GM19397 (cell line): ENCODE measurements at regions not wholly inside any gene's neighbourhood (a gene's known extent, or its start where the extent isn't known, plus 50 kb on each side); places are given as distances from the start of the nearest gene placed in this dataset.

ENCODE experiments used
- ATAC-seq: cut with Tn5 transposase; IDR thresholded peaks from one replicate; pipeline ENCODE4 v1.9.1; 2021; ENCODE audit warnings: mild to moderate bottlenecking, moderate library complexity; ENCODE audit not compliant: unreplicated experiment

DNA sequence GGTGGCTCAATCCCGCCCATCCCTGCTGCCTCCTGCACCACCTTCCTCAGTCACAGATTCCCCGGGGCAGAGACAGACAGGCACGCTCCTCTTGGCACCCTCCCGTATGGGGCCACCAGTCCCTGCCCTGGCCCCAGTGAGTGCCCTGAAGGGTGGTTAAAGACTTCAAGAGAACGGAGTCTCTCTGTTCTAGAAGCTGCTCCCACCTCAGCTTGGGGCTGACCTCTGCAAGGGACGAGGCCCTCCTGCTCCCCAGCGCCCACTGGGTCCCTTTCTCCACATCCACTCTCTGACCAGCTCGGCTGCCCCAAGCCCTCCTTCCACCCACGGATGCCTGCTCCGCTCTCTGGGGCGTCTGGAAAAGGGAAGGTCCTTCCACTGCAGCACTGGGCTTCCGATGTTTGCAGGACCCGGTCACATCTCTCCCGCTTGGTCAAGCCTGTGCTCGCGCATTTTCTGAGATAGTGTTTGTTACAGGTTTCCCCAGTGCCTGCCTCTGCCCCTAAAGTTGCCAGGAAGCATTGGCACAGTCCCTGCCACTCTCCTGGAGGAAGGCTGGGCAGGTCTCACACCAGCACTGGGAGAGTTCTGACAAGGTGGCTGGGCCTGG lies 1487.9 kb downstream of the TBC1D22A start:
- ATAC-seq: no peak

DNA sequence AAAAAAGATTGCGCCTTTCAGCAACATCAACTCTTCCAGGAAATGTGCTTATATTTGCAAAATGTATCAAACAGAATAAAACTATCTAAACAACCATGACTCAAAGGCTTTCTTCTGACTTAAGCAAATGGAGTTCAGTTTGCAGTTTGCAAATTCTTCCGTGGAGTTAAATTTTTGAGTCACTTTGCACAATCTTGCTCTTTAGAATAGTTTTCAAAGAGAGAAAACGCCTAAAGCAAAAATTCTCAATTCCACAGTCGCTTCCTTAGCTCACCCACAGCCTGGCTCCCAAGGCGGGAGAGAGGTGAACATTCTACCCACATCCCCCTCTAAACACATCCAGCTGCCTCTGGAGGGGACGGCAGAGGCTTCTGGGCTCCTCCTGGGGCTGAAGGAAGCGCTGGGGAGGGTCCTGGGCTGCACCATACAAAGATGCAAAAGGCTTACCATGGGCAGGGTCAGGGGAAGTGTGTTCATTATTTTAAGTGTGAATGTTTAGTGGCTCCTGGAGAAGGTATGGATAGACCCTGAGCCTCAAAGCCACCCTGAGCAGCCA lies 1487.3 kb downstream of the TBC1D22A start:
- no peak for ATAC-seq

GRCh38 chr22:48248901-48249455 lies 1486.5 kb downstream of the TBC1D22A start:
- ATAC-seq: no peak

- ATAC-seq: no peak
Measured at GRCh38 chr22:48247829-48248228, 1485.4 kb downstream of the TBC1D22A start.

DNA sequence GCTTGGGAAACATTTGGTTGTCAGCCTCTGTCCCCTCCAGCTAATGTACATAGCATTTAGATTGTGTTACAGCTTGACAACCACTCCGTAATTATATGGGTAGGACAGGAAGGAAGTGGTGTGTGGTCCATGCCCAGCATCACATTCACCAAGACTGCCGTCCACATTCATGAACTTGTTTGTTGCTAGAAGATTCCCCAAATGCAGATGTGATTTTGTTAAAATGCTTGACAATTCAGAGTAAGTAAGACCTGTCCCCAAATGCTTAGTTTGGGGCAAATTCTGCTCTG lies 1482.7 kb downstream of the TBC1D22A start:
- no peak for ATAC-seq

DNA sequence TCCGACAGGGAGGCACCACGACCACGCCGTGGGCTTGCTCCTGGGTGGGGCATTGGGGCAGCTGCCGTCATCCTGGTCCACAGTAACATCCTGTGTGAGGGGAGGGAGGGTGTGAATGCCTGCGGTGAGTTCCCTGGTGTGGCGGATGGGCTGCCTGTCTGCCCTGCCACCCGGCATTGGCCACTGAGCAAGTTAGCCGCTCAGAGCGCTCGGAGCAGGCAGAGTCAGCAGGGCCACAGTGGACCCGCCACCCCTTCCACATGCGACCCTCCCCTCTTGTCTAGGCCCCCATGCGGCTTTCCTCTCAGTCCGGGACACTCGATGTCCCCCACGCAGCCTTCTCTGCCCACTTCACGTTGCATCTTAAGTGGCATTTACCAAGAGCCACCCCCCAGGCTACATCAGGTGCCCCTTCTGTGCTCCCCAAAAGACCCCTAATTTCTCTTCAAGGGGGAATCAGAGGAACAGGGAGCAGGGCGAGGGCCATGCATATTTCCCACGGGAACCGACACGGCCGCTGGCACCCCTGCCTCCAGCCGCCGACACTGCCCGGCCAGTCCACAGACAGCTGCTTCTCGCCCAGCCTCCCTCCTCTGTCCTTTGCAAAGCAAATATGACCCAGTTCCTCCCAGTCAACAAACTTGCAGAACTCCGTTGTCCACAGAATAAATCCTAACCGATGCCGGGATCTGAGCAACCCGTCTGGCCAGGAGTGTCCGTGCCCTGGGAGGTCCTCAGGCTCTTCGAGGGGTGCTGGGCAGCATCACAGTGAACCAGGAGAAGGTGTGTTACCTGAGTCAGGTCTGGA lies 1482.1 kb downstream of the TBC1D22A start:
- no peak for ATAC-seq

DNA sequence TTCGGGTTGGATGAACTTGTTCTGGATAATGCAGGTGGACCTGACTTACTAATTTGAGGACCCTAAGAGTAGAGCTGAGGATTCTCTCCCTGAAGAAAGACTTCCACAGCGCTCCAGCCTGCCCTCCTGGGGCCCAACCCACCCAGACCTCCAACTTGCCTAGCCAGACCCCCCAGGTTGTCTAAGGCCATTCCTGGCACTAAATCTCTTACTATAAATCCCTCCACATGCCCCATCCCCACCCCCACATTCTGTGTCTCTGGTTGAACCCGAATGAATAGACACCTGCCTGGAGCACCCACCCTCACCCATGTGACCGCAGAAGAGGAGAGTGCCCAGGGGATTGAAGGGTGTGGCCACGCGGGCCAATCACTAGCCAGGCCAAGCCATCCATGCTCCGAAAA lies 1480.0 kb downstream of the TBC1D22A start:
- no peak for ATAC-seq

DNA sequence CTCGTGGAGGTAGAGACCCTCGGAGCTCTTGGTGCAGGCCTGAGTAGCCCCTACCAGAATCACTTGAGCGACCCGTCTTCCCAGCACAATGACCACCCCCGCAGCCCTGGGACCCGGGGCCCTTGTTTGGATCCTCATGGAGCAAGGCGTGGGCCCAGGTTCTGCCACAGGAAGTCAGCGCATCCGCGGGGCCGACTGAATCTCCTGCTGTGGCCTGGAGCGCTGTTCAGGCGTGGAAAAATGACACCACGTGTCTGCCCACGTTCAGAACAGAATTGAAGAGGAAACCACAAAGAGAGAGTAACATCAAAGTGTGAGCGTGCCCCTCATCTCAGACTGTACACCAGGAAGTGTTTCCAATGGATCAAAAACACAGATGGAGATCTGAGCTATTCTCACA lies 1479.2 kb downstream of the TBC1D22A start:
- no peak for ATAC-seq

- no peak for ATAC-seq
Measured at GRCh38 chr22:48240935-48241230, 1478.4 kb downstream of the TBC1D22A start.

DNA sequence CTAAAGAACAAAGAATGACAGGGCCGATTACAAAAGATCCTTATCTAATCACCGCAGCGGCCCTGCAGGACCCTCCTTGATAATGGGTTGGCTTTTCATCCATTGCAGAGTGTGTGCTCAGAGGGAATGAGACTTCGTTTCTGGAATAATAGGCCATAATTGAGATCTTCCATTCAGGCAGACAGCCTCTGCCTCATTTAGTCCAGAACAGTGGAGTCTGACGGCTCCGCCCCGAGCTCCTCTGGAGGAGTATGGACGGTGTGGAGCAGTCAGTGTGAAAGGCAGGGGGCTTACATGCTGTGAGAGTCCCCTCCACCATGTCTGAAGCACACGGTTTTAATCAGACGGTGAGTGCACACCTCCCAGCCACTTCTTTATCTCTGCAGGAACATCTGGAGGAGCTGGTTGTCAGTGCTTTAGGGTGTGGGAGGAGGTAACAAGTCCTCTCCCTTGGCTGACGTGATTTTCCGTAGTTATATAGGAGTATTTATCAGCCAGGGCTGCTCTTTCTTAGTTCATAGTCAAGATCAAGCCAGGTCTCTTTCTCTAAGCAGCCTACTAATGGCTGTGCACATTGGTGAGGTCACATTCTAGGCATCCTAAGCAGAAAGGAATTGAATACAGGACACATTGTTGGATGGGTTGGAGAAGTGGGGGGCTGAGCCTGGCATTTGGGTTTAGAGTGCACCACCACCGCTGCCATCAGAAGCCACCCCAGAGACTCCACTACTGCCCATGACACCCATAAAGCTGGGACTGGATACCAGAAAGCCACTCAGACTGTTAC lies 1477.9 kb downstream of the TBC1D22A start:
- no peak for ATAC-seq

DNA sequence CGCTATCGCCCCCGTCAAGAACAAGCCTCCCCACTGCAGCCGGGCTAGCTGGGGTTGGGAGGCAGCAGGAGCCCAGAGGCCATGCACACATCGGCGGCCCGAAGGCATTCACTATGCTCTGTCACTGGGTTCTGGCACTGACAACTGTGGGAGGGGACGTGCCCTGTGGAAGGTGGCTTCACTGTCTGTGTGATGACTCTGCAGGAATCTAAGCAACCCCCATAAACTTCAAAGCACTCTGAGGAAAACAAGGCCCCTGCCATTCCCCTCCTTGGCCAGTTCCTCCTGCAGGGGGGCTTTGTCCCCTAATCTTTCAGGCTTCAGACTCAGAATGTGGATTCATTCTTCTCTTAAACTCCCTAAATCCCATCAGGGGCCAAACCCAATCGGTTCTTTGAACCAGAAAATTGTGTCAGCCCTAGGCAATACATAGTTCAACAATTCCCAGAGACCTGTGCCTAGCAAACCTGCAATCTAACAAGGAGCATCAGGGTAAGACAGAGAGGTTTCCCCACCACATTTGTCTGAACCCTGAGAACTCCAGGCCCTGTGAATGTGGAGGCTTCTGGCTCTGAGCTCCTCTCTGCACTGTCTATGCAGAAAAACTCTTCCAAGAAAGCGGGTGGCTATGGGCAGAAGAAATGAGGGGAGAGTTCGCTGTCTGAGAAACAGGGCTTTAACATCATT lies 1477.2 kb downstream of the TBC1D22A start:
- no peak for ATAC-seq

- ATAC-seq: no peak
Measured at GRCh38 chr22:48238966-48239365, 1476.5 kb downstream of the TBC1D22A start.

GRCh38 chr22:48238284-48238915 lies 1476.0 kb downstream of the TBC1D22A start:
- no peak for ATAC-seq

DNA sequence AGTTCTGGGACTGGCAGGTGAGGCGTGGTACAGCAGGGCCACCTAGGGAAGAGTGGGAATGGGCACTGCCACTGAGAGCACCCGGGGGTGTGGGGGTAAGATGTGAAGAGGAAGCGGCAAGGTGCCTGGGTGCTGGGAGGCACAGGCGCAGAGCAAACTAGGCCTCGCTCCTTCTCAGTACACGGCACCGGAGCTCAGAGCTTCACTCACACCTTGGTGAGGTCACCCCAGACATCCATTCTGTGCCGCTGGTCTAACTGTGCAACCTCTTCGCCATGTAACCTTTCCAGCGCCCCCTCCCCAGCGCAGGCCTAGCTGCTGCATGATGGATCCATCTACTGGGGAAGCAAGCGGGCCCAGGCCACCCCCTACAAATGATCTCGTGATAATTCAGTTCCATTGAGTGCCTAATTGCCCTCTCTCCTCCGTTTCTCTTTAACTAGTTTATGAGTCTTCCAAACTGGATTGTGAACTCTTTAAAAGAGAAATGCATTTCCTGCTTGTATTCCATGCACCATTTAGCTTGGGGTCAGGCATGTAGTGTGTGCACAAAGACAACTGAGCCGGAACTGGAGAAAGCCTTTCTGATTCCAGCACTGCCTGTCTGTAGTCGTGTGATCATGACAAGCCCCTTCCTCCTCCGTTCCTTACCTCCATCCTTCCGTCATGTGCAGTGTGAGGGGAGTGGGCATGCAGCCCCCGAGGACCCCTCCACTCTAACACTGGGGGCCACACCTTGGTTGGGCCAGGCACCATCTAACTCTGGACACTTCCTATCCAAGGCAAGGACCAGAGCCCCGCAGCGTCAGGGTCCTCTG lies 1475.2 kb downstream of the TBC1D22A start:
- no peak for ATAC-seq

DNA sequence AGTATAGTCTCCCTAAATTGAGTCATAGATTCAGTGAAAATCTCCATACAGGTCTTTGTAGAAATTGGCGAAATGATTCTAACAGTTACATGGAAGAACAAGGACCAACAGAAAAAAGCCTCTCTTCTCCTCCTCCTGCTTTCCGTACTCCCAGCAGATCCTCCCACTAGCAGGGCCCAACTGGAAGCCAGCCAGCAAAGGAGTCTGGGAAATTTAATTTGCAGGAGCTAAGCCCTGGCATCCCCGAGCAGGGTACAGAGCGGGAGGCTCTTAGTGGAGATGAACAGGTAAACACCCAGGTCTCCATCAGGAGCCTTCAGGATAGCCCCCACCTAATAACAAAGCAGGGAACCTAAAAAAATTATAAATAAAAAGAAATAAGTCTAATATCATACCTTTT lies 1473.8 kb downstream of the TBC1D22A start:
- ATAC-seq: no peak

DNA sequence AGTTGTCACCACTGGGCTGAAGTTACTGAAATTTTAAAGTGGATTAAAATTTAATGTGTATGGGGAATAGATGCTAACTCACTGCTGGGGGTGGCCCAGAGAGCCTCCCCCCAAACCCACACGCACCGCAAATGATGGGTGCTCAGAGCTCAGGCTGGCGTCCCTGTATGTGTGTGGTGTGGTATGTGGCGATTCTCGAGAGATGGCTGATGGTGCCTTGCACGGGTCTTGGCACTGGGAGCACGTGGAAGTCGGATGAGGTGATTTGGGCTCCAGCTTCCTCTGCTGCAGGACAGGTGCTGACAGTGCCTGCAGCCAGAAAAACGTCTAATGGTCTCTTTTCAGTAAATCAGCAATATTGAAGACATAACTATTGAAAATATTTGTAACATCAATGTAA lies 1473.3 kb downstream of the TBC1D22A start:
- no peak for ATAC-seq

- ATAC-seq: no peak
Measured at GRCh38 chr22:48234011-48234410, 1471.6 kb downstream of the TBC1D22A start.

DNA sequence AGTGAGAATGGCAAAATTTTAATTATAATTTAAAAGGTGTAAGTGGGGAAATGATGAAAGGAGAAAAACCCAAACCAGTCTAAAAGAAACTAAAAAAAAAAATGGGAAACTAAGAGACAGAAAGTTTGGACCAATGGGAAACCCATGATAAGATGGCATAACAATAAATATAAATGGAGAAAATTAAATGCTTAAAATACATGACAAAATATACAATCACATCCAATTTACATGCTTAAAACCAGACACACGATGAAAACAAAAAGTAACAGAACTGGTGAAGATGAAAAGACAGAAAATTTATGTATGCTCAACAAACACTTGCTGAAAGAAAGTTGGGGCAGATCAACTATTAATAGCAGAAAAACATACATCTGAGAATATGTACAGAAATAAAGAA lies 1471.1 kb downstream of the TBC1D22A start:
- ATAC-seq: no peak

- no peak for ATAC-seq
Measured at GRCh38 chr22:48228468-48228867, 1466.0 kb downstream of the TBC1D22A start.
